Endothelial cell of umbilical vein (primary cell): ENCODE measurements at regions not wholly inside any gene's neighbourhood (a gene's known extent, or its start where the extent isn't known, plus 50 kb on each side); places are given as distances from the start of the nearest gene placed in this dataset.

Source experiments
- BruUV-seq: library from RNA; stranded (reverse); fragments of 400-500 nt; replicated peaks from 2 replicates; lab custom pipeline; 2021; lab: Mats Ljungman, UMichigan
- CTCF ChIA-PET: fragments of 300-600, 350-600 bp; sonication (Branson Sonifier 250); formaldehyde crosslinking; loops from one replicate; lab custom pipeline; 2021; ENCODE audit warnings: antibody characterized with exemption, inconsistent platforms; lab: Charles Lee
- POLR2A ChIA-PET: fragments of 300-600, 350-600 bp; sonication (Branson Sonifier 250); formaldehyde crosslinking; loops from one replicate; lab custom pipeline; 2021; ENCODE audit warnings: antibody characterized with exemption, inconsistent platforms; lab: Charles Lee
- DNase-seq: peaks from one replicate; pipeline ENCODE4 v3.0.0-alpha.2; 2011; ENCODE audit warnings: low read depth, low spot score
- FAIRE-seq: peaks from 2 replicates; lab custom pipeline; 2011; peaks lifted over from hg19 to GRCh38; lab: Jason Lieb, UNC
- H2AFZ ChIP-seq: 2 replicates; pipeline ENCODE4 v1.6.0; 2012; ENCODE audit warnings: low read depth, low read length, control low read depth, inconsistent platforms
- H3K27ac ChIP-seq: 2 replicates; pipeline ENCODE4 v1.5.1; 2011; ENCODE audit warnings: low read depth, mild to moderate bottlenecking, control low read depth, low read length, moderate library complexity; ENCODE audit not compliant: insufficient read depth
- H3K27me3 ChIP-seq, 2 experiments: 2 replicates each; pipeline versions ENCODE4 v1.6.0 to v1.6.1; 2011; ENCODE audit warnings: low read length in 2 of 2, mixed read lengths in 1 of 2; ENCODE audit not compliant: control insufficient read depth in 2 of 2, insufficient read depth in 2 of 2
- H3K36me3 ChIP-seq, 2 experiments: 2 replicates in 1 of 2; 3 replicates in 1 of 2; pipeline ENCODE4 v1.5.1; 2011; ENCODE audit warnings: low read length in 2 of 2, mild to moderate bottlenecking in 1 of 2, moderate library complexity in 1 of 2; ENCODE audit not compliant: control insufficient read depth in 2 of 2, insufficient read depth in 2 of 2; ENCODE audit errors: extremely low read depth in 1 of 2
- H3K4me1 ChIP-seq: 3 replicates; pipeline ENCODE4 v1.5.1; 2011; ENCODE audit warnings: mild to moderate bottlenecking, low read length; ENCODE audit not compliant: control insufficient read depth, insufficient read depth; ENCODE audit errors: extremely low read depth
- H3K4me2 ChIP-seq: 2 replicates; pipeline ENCODE4 v1.6.1; 2011; ENCODE audit warnings: low read length, control low read depth, mixed read lengths; ENCODE audit not compliant: insufficient read depth
- H3K4me3 ChIP-seq, 3 experiments: fragments of 200-600 bp in 1 of 3; sonication (generic), shearing (Covaris generic) in 1 of 3; replicated peaks in 1 of 3; 2 replicates each; pipeline ENCODE4 v1.5.1; 2011 to 2016; ENCODE audit warnings: control low read depth in 3 of 3, low read length in 3 of 3, mild to moderate bottlenecking in 2 of 3, inconsistent platforms in 1 of 3, low read depth in 1 of 3, moderate library complexity in 1 of 3; ENCODE audit not compliant: insufficient read depth in 1 of 3
- H3K79me2 ChIP-seq: 2 replicates; pipeline ENCODE4 v1.6.0; 2012; ENCODE audit warnings: low read length, inconsistent platforms; ENCODE audit not compliant: control insufficient read depth, insufficient read depth
- H3K9ac ChIP-seq: replicated peaks from 2 replicates; pipeline ENCODE3; 2011; ENCODE audit warnings: low read length, control low read depth; ENCODE audit not compliant: insufficient read depth; ENCODE audit errors: extremely low read depth
- H3K9me1 ChIP-seq: replicated peaks from 3 replicates; pipeline ENCODE4 v1.6.0; 2011; ENCODE audit warnings: mild to moderate bottlenecking, low read length; ENCODE audit not compliant: control insufficient read depth, insufficient read depth; ENCODE audit errors: extremely low read depth
- H3K9me3 ChIP-seq: replicated peaks from 2 replicates; pipeline ENCODE4 v1.5.1; 2012; ENCODE audit warnings: low read length, inconsistent platforms; ENCODE audit not compliant: control insufficient read depth, insufficient read depth
- H4K20me1 ChIP-seq: replicated peaks from 2 replicates; pipeline ENCODE3; 2011; ENCODE audit warnings: mild to moderate bottlenecking, low read length; ENCODE audit not compliant: control insufficient read depth, insufficient read depth; ENCODE audit errors: extremely low read depth
- EZH2 ChIP-seq: IDR thresholded peaks from 2 replicates; pipeline ENCODE4 v1.6.1; 2012; ENCODE audit warnings: borderline replicate concordance, low read depth, mild to moderate bottlenecking, moderate library complexity, low read length, inconsistent platforms; ENCODE audit not compliant: severe bottlenecking
- FOS ChIP-seq: IDR thresholded peaks from 2 replicates; pipeline ENCODE4 v1.6.1; 2011; ENCODE audit warnings: mild to moderate bottlenecking, low read length, moderate library complexity, borderline replicate concordance; ENCODE audit not compliant: insufficient read depth
- GATA2 ChIP-seq: IDR thresholded peaks from 2 replicates; pipeline ENCODE4 v1.7.0; 2011; ENCODE audit warnings: low read depth, mild to moderate bottlenecking, moderate library complexity, mixed read lengths, low read length; ENCODE audit not compliant: insufficient read length, insufficient read depth
- JUN ChIP-seq: IDR thresholded peaks from 2 replicates; pipeline ENCODE4 v1.6.1; 2011; ENCODE audit warnings: borderline replicate concordance, low read depth; ENCODE audit not compliant: insufficient read length, insufficient read depth
- MAX ChIP-seq: IDR thresholded peaks from 2 replicates; pipeline ENCODE4 v1.6.1; 2011; ENCODE audit not compliant: insufficient read depth, insufficient read length
- MYC ChIP-seq: IDR thresholded peaks from one replicate; pipeline ENCODE4 v1.6.1; 2011; ENCODE audit warnings: mild to moderate bottlenecking, low read depth, low read length
- POLR2A ChIP-seq: IDR thresholded peaks from 2 replicates; pipeline ENCODE4 v1.6.1; 2012; ENCODE audit warnings: low read depth, mild to moderate bottlenecking, control low read depth, low read length
- POLR2AphosphoS5 ChIP-seq: IDR thresholded peaks from 2 replicates; pipeline ENCODE4 v1.6.1; 2012; ENCODE audit warnings: low read depth, mild to moderate bottlenecking, control low read depth, low read length, moderate library complexity; ENCODE audit not compliant: insufficient read depth
- dilution Hi-C: fragments of 300-500 bp; cut with MboI; formaldehyde crosslinking; loops from one replicate; pipeline ENCODE4 v1.15.0; 2019; ENCODE audit warnings: low sequenced_read_pairs; ENCODE audit not compliant: extremely low pct_ligation_motif_present
- intact Hi-C: fragments of 100-400 bp; cut with micrococcal nuclease; formaldehyde crosslinking; loops from one replicate; pipeline ENCODE4 v1.10.0; 2022
- TF ChIP-seq, protein P1 (sequence below), 2 donors: IDR thresholded peaks; 1 replicate in 1 of 2; 2 replicates in 1 of 2; pipeline ENCODE4 v1.5.1; 2011; ENCODE audit warnings: low read length in 2 of 2, mild to moderate bottlenecking in 2 of 2, moderate library complexity in 2 of 2, control low read depth in 1 of 2, inconsistent platforms in 1 of 2, low read depth in 1 of 2; ENCODE audit not compliant: insufficient read depth in 1 of 2; ENCODE audit errors: extremely low read depth in 1 of 2

- FAIRE-seq (peak; percentile 66), DNase-seq (peak; percentile 63)
- H3K9me1 ChIP-seq = no peaks in the 10 kb centered on the region
- peak; percentile 11 for TF ChIP-seq JUN
- peak; percentile 17 for TF ChIP-seq GATA2
- no peak for TF ChIP-seq POLR2A
- no peak for TF ChIP-seq EZH2
- no peak for TF ChIP-seq POLR2AphosphoS5
- TF ChIP-seq FOS = peak; percentile 45
- TF ChIP-seq MYC = no peak
- TF ChIP-seq, protein P1, sequence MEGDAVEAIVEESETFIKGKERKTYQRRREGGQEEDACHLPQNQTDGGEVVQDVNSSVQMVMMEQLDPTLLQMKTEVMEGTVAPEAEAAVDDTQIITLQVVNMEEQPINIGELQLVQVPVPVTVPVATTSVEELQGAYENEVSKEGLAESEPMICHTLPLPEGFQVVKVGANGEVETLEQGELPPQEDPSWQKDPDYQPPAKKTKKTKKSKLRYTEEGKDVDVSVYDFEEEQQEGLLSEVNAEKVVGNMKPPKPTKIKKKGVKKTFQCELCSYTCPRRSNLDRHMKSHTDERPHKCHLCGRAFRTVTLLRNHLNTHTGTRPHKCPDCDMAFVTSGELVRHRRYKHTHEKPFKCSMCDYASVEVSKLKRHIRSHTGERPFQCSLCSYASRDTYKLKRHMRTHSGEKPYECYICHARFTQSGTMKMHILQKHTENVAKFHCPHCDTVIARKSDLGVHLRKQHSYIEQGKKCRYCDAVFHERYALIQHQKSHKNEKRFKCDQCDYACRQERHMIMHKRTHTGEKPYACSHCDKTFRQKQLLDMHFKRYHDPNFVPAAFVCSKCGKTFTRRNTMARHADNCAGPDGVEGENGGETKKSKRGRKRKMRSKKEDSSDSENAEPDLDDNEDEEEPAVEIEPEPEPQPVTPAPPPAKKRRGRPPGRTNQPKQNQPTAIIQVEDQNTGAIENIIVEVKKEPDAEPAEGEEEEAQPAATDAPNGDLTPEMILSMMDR (IDR thresholded peaks at IDR 0.05; ENCODE audit: extremely low read depth in 1 of 2, insufficient read depth in 1 of 2, low read depth in 1 of 2, low read length in 2 of 2) = no peak
- TF ChIP-seq MAX = no peak
- peaks cover 47% of the 10 kb centered on the region for H3K4me1 ChIP-seq
- CTCF ChIA-PET = interaction anchor here (0.7 to 3.2 kb wide), 10 partner anchors 10 to 247 kb away, joined by 3 to 11 read pairs (median 4); partner anchors contain the start of gene EDN1
- H3K4me3 ChIP-seq = no peak overlapping the region
- peak overlapping the region; percentile 54 for H3K9ac ChIP-seq
- intact Hi-C loops = loop anchor here (2.0 to 10.0 kb wide), 4 partner anchors 224 to 524 kb away; partner anchors contain the start of genes EDN1 and HIVEP1
- peak overlapping the region; percentile 87 for H3K27ac ChIP-seq
- no peaks in the 10 kb centered on the region for H3K9me3 ChIP-seq
- no peaks in the 10 kb centered on the region for H3K27me3 ChIP-seq
- H4K20me1 ChIP-seq = no peaks in the 10 kb centered on the region
- no peak overlapping the region for H2AFZ ChIP-seq
- peak overlapping the region; percentile 73 for H3K4me2 ChIP-seq
- POLR2A ChIA-PET = interaction anchor here (0.6 to 1.6 kb wide), 2 partner anchors 237 to 883 kb away, joined by 4 to 6 read pairs; no protein-coding TSS in a partner anchor
- BruUV-seq = no TSS peak
- dilution Hi-C loops = no loop called here
- H3K36me3 ChIP-seq = no peaks in the 10 kb centered on the region
- no peaks in the 10 kb centered on the region for H3K79me2 ChIP-seq
Measured at GRCh38 chr6:12536416-12536815, 180.2 kb upstream of the PHACTR1 start.
